ENCODE measurements at regions not wholly inside any gene's neighbourhood (a gene's known extent, or its start where the extent isn't known, plus 50 kb on each side); places are given as distances from the start of the nearest gene placed in this dataset.
A peak's percentile ranks its signal among the peaks of the same experiment; 100 is the strongest.

DNA sequence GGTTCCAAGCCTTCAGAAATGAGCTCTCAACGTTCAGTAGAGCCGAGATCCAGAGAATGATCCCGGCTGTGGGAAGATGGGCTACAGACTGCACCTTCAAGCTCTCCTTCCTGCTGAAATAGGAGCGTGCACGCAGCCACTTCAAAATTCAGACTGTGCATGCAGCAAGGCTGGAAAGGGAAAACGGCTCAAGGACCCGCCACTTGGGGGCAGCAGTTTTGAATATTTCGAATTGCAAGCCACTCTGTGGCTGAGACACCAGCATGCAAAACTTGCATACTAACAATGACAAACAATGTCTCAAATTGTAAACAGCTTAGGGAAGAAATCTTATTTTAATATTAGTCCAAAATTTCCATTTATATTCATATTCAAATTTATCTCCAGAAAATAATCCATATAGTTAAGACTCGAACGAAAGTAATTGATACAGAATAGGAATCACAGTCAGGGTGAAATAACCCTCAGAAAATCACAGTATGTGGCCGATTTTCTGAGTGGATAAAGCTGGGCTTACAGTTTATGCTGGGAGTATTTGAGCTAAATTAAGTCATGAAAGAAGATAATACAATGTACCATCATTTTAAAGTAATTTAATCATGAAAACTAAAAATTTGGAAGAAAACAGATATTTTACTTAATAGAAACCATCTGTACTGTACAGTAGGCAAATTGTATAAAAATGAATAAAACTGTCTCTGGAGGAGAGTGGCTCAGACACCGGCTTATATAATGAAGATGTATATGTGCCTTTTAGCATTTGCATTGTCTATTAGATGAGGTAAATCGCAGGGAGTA, 137.9 kb upstream of the MKI67 start:
- TF ChIP-seq, protein P1, sequence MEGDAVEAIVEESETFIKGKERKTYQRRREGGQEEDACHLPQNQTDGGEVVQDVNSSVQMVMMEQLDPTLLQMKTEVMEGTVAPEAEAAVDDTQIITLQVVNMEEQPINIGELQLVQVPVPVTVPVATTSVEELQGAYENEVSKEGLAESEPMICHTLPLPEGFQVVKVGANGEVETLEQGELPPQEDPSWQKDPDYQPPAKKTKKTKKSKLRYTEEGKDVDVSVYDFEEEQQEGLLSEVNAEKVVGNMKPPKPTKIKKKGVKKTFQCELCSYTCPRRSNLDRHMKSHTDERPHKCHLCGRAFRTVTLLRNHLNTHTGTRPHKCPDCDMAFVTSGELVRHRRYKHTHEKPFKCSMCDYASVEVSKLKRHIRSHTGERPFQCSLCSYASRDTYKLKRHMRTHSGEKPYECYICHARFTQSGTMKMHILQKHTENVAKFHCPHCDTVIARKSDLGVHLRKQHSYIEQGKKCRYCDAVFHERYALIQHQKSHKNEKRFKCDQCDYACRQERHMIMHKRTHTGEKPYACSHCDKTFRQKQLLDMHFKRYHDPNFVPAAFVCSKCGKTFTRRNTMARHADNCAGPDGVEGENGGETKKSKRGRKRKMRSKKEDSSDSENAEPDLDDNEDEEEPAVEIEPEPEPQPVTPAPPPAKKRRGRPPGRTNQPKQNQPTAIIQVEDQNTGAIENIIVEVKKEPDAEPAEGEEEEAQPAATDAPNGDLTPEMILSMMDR (IDR thresholded peaks at IDR 0.05; ENCODE audit: low read depth, low read length, poor library complexity, severe bottlenecking) = peak; percentile 69
- no peak for TF ChIP-seq EZH2phosphoT487 (IDR thresholded peaks at IDR 0.05; ENCODE audit: borderline replicate concordance, low read length)

Data from DOHH2 (cell line).